ENCODE measurements at regions not wholly inside any gene's neighbourhood (a gene's known extent, or its start where the extent isn't known, plus 50 kb on each side); places are given as distances from the start of the nearest gene placed in this dataset.

- TF ChIP-seq PBX3 (IDR thresholded peaks at IDR 0.05) (no peak), ESRRA (IDR thresholded peaks at IDR 0.05; ENCODE audit: borderline replicate concordance, low read length) (no peak), MAX (IDR thresholded peaks at IDR 0.05) (no peak), BHLHE40 (IDR thresholded peaks at IDR 0.05; ENCODE audit: low read depth, low read length) (no peak), RNF2 (IDR thresholded peaks at IDR 0.05; ENCODE audit: borderline replicate concordance, low read depth) (no peak)
Observed at GRCh38 chrX:95536111-95536510, 1148.5 kb upstream of the DIAPH2 start.
